ENCODE measurements at regions not wholly inside any gene's neighbourhood (a gene's known extent, or its start where the extent isn't known, plus 50 kb on each side); places are given as distances from the start of the nearest gene placed in this dataset.

- Mint-ChIP-seq H3K36me3 (ENCODE audit: insufficient read depth in 1 of 3, low read depth in 3 of 3) (peaks cover 13 to 25% (median 14%) of the 10 kb centered on the region in 3 experiments), H3K9me3 (peaks cover 24 to 25% of the 10 kb centered on the region in 2 experiments), H3K4me1 (no peaks in the 10 kb centered on the region), H3K27me3 (ENCODE audit: low read depth) (no peaks in the 10 kb centered on the region), H3K27ac (no peak overlapping the region), H3K4me3 (no peak overlapping the region)
- TF ChIP-seq CTCF (conservative IDR thresholded peaks at IDR 0.05) = no peak
- Histone ChIP-seq H3K23ac (ENCODE audit: insufficient read length, low read depth, low read length) (no peak overlapping the region), H2BK120ac (ENCODE audit: low read depth, low read length, poor library complexity, severe bottlenecking) (no peak overlapping the region), H2BK12ac (ENCODE audit: insufficient read length, low read depth, low read length) (no peak overlapping the region), H3K27ac (ENCODE audit: insufficient read length, low read depth, low read length) (no peak overlapping the region), H3K79me2 (ENCODE audit: insufficient read depth, low read length) (no peaks in the 10 kb centered on the region), H2AK5ac (ENCODE audit: insufficient read length, low read length) (no peak overlapping the region), H3T11ph (ENCODE audit: low read length) (no peak overlapping the region), H4K20me1 (ENCODE audit: control insufficient read depth, insufficient read depth, insufficient read length) (no peaks in the 10 kb centered on the region), H3K18ac (ENCODE audit: insufficient read length, low read depth, low read length) (no peak overlapping the region), H3K4me2 (ENCODE audit: insufficient read depth, insufficient read length, low read length) (no peak overlapping the region), H3K9me3 (ENCODE audit: control insufficient read depth, low read depth, low read length) (no peaks in the 10 kb centered on the region), H3K79me1 (ENCODE audit: insufficient read depth, low read depth, low read length, poor library complexity, severe bottlenecking) (no peaks in the 10 kb centered on the region), H3K23me2 (ENCODE audit: insufficient read length, low read depth, low read length, poor library complexity, severe bottlenecking) (no peaks in the 10 kb centered on the region), H2BK20ac (ENCODE audit: low read depth, low read length, poor library complexity, severe bottlenecking) (no peak overlapping the region), H2AFZ (ENCODE audit: low read length) (no peak overlapping the region), H3K4me1 (ENCODE audit: insufficient read depth, low read length) (no peaks in the 10 kb centered on the region), H2BK5ac (ENCODE audit: insufficient read length, low read length) (no peak overlapping the region), H4K91ac (ENCODE audit: insufficient read length, low read depth, low read length) (no peak overlapping the region), H3K4ac (ENCODE audit: low read depth, low read length) (no peak overlapping the region), H3K14ac (ENCODE audit: insufficient read depth, low read length) (no peak overlapping the region), H3K9ac (ENCODE audit: extremely low read depth, insufficient read length, low read length) (no peak overlapping the region), H3K27me3 (ENCODE audit: insufficient read depth, low read length) (no peaks in the 10 kb centered on the region), H4K8ac (replicated peaks; ENCODE audit: insufficient read length, low read depth, low read length) (no peak overlapping the region), H3K56ac (ENCODE audit: insufficient read length, low read depth, low read length) (no peak overlapping the region), H4K5ac (ENCODE audit: insufficient read length, low read depth, low read length) (no peak overlapping the region), H2BK15ac (ENCODE audit: low read depth, low read length) (no peak overlapping the region)
- no CpG with 5 or more reads among the region's 10 CpGs for WGBS (ENCODE audit: extremely low coverage, insufficient read length, low lambda C conversion rate)
- no peak for DNase-seq
These were observed 832.6 kb upstream of the SLITRK5 start for GRCh38 chr13:86838411-86839120.

Measured in H9 (cell line).